CD4-positive, alpha-beta T cell treated with Interleukin-12 subunit alpha and Interleukin-12 subunit beta, for 1 hour (primary cell): ENCODE measurements at regions not wholly inside any gene's neighbourhood (a gene's known extent, or its start where the extent isn't known, plus 50 kb on each side); places are given as distances from the start of the nearest gene placed in this dataset.

Source experiments
- DNase-seq: peaks from one replicate; pipeline ENCODE4 v3.0.0-alpha.2; 2020

GRCh38 chr7:28296571-28297483, 115.5 kb upstream of the CREB5 start:
- peak; percentile 40 for DNase-seq

GRCh38 chr7:28297801-28298459, 114.4 kb upstream of the CREB5 start:
- DNase-seq = no peak

GRCh38 chr7:28298870-28299518, 113.3 kb upstream of the CREB5 start:
- no peak for DNase-seq

- no peak for DNase-seq
Measured at GRCh38 chr7:28299556-28299955, 112.8 kb upstream of the CREB5 start.

GRCh38 chr7:28300488-28300887, 111.8 kb upstream of the CREB5 start:
- no peak for DNase-seq

GRCh38 chr7:28301148-28301641, 111.1 kb upstream of the CREB5 start:
- DNase-seq = no peak

GRCh38 chr7:28304290-28304689, 108.0 kb upstream of the CREB5 start:
- no peak for DNase-seq

- DNase-seq = no peak
Measured at GRCh38 chr7:28309704-28310459, 102.4 kb upstream of the CREB5 start.

GRCh38 chr7:28310460-28310848, 101.9 kb upstream of the CREB5 start:
- DNase-seq = no peak

GRCh38 chr7:28311670-28312069, 100.6 kb upstream of the CREB5 start:
- no peak for DNase-seq

- no peak for DNase-seq
Measured at GRCh38 chr7:28312948-28313347, 99.4 kb upstream of the CREB5 start.

GRCh38 chr7:28314841-28315240, 97.5 kb upstream of the CREB5 start:
- no peak for DNase-seq

- DNase-seq = no peak
Measured at GRCh38 chr7:28315565-28316410, 96.5 kb upstream of the CREB5 start.

GRCh38 chr7:28316489-28316888, 95.8 kb upstream of the CREB5 start:
- no peak for DNase-seq

- no peak for DNase-seq
Measured at GRCh38 chr7:28318101-28318762, 94.1 kb upstream of the CREB5 start.

- DNase-seq = no peak
Measured at GRCh38 chr7:28323833-28324232, 88.5 kb upstream of the CREB5 start.

GRCh38 chr7:28328146-28328545, 84.2 kb upstream of the CREB5 start:
- no peak for DNase-seq

GRCh38 chr7:28328822-28329660, 83.3 kb upstream of the CREB5 start:
- DNase-seq = no peak

- DNase-seq = peak; percentile 34
Measured at GRCh38 chr7:28329661-28330363, 82.5 kb upstream of the CREB5 start.
